NCI-H345 (cell line): ENCODE measurements at regions not wholly inside any gene's neighbourhood (a gene's known extent, or its start where the extent isn't known, plus 50 kb on each side); places are given as distances from the start of the nearest gene placed in this dataset.

Source experiments
- DNase-seq: peaks from one replicate; lab custom pipeline; 2025; lab: John Stamatoyannopoulos, UW

DNA sequence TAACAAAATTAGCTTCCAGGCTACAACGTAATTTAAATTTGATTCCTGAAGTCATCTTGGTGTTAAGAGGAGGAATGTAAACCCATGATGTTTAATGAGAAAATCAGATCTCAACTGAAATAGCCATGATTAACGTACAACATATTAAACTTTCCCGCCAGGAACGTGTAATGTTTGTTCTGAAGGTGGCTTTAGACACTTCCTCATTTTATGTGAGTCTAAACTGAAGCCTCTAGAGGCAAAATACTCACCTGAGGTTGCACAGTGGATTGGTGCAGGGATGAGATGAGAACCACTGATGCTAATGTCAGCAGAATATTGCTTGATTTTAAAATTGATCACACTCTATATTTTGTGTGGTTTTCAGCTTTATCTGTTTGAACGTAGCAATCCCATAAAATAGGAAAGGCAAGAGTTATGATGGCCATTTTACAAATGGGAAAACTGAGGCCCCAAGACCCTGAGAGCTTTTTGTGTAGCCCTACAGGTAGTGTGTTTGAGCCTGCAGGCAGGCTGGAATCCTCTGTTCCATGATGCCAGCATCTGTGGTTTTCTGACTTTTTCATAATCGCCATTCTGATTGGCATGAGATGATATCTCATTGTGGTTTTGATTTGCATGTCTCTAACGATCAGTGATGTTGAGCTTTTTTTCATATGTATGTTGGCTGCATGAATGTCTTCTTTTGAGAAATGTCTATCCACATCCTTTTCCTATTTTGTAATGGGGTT lies 243.7 kb upstream of the BMPER start:
- DNase-seq: no peak

DNA sequence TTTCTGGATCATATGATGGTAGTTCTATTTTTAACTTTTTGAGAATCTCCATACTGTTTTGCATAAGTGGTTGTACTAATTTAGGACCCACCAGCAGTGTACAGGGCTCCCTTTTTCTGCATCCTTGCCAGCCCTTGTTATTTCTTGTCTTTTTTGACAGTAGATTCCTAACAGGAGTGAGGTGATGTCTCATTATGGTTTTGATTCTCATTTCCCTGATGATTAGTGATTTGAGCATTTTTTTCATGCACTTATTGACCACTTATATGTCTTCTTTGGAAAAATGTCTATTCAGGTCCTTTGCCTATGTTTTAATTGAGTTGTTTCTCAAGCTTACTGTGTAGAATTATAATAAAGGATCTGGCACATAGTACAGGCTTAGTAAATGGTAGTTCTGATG lies 238.8 kb upstream of the BMPER start:
- no peak for DNase-seq

GRCh38 chr7:33667196-33667595 lies 238.1 kb upstream of the BMPER start:
- DNase-seq: no peak

GRCh38 chr7:33669251-33669670 lies 236.1 kb upstream of the BMPER start:
- peak; percentile 87 for DNase-seq

- peak; percentile 67 for DNase-seq
These were observed 233.6 kb upstream of the BMPER start for GRCh38 chr7:33671531-33672262.

DNA sequence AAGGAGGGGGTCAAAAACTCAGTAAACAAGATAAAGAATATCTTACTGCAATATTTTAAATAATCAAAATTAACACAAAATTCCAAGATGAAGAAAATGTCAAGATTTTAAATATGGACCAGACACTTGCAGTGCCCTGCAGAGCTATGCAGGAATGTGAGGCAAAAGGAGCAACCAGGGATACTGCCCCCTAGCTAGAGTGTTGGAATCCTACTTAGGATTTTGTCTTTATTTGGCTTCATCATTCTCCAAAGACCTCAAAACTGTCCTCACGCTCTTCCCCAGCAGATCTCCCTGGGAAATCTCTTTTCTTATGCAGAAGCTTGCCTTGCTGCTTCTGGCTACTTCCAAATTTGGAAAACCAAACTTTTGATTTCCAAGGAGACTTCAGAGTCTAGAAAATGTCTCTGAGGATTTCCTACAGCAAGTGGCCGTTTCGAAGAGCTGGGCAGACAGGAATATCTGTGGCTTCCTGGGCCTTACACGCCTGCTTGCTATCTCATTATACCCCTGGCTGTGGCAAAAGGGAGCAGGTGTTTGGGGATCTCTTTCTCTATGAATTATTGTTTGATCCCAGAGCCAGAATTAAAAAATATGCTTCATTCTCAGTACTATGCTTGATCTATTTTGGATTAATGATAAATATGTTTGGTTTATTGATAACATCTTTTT lies 232.2 kb upstream of the BMPER start:
- DNase-seq: no peak

DNA sequence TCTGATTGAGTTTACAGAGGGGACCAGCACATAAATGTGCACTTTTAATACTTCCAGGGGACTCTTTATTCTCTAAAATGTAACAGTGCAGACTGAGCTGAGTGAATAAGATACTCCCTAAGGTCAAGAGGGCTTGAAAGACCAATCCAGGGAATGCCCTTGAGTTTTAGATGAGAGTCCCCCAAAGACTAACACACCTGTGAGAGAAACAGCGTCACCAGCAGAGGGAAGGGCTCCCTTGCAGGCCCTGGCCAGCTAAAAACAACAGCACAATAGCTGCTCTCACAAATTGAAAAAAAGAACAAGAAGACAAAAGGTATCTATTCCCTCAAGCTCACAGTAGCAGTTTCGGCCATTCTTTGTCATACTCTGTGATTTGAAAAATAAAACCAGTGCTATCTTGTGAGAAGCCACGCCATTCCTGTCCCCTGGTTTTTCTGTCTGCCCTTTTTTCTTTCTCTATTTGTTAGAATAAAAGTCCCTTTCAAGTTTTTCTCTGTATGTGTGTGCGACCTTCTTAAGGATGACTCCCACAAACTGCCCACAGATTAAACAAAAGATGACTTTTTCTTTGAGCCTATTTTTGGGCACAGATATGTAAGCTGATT lies 230.4 kb upstream of the BMPER start:
- no peak for DNase-seq

DNA sequence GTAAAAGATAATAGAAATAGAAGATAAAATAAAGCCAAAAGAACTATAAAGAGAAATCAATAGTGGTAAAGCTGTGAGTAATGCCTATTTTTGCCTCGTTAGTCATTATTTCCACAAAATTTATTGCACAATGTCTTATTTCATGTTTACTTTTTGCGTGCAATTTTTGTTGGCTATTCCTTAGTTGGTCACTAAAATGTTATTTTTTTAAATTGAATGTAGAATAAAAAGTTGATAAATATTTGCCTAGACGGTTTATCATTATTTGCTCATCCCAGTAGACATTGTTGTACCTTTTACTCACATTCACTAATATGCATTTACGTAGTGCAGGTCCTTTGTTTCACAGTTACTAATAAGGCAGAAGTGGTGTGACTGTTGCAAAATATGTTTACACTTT lies 227.8 kb upstream of the BMPER start:
- DNase-seq: no peak

- no peak for DNase-seq
These were observed 226.6 kb upstream of the BMPER start for GRCh38 chr7:33678569-33679335.

- DNase-seq: no peak
These were observed 224.7 kb upstream of the BMPER start for GRCh38 chr7:33680682-33681081.

DNA sequence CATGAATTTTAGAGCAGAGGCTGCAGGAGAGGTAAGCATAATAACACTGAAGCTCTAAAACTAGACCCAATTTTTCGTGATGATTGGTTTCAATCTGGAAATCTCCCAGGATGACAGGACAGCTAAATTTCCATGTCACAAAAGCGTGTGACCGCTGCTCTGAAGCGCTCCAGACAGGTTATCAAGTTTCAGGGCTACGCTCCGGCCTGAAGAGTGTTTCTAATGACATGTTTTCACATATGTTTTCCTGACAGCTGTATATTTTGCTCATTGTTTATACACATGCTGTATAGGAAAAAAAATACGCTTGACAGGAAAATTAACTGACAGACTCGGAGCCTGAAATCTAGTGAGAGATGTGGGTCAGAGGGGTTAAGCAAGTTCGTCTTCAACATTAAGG lies 219.8 kb upstream of the BMPER start:
- no peak for DNase-seq

- DNase-seq: peak; percentile 5
These were observed 219.2 kb upstream of the BMPER start for GRCh38 chr7:33685981-33686683.

- no peak for DNase-seq
These were observed 217.7 kb upstream of the BMPER start for GRCh38 chr7:33687625-33688024.

DNA sequence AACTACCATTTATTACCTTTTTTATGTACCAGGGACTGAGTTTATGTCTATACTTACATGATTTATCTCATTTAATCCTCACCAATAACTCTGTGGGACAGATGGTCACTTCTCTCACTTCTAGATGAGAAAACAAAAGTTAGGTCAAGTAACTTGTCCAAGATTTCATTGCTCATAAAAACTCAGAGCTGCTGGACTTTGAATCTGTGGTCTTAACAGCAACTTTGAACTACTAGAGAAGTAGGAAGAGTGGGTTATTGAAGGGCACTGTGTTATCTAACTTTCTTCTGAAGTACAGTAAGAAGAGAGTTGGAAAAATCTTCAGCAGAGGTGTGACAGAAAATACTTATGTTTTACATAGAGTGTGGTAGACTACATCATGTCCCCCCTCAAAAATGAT lies 214.2 kb upstream of the BMPER start:
- no peak for DNase-seq

DNA sequence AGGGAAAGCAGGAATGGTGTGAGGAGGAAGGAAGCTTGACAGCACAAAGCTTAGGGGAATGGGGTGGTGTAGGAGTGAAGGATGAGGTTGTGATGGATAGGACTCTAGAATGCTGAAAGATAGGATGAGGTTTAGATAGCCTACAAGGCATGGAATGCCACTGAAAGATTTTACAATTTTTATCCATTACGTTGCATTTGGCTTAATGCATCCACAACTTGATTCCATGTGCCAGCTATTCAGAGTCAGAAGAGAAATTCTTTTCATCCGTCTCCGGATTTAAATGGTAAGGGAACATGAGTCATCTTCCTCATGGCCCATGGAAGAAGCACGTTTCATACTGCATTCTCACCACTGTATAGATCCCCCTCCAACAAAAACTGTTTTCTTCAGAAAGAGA lies 212.4 kb upstream of the BMPER start:
- no peak for DNase-seq

DNA sequence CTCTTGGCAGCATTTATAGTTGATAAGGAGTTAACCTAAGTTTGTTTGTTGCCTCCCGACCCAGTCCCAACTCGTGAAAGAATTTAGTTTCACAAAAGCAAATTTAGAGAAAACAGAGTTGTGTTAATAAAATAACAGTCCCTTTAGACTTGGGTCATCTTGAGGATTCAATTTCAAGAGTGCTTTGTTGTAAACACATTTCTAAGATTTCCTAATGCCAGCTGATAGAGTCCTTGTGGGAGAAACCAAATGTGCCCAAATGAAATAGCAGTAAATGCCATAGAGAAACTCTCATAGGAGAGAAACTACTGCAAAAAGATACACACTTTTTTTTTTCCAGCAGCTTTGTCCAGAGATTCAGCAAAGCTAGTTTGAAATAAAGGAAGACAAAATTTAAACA lies 211.3 kb upstream of the BMPER start:
- no peak for DNase-seq

DNA sequence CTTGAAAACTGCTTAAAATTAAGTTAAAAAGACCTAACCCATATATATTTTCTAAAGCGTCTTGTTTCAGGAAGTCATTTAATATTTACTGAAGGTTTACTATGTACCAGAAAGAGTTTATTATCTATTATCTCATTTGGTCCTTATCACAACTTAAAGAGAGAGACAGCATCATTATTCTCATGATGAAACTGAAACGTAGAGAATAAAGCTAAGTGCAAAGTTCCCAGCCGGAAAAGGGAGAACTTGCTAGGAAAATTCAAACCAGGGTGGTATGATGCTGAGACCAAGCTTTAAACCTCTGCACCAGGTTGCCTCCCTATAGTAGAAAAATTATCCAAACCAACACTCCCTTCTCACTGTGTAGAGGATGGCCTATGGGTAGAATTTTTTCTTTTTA lies 207.7 kb upstream of the BMPER start:
- no peak for DNase-seq

DNA sequence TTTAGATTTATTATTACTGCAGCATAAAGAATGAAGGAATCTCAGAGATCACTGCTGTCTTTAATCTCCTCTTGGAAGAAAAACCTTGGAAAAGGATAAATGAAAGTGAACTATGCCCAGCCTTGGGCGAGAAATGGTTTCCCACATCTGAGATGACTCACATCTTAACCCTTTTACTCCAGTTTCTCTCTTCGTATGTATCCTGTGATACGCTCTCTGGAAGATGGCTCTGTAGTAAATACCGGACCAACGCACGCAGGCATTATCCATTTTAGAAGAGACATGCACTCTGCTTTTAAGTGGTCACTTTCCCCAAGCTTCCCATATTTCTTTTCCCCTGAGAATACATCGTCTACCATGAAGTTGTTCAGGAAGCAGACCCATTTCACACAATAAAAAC lies 207.3 kb upstream of the BMPER start:
- no peak for DNase-seq

- no peak for DNase-seq
These were observed 206.6 kb upstream of the BMPER start for GRCh38 chr7:33698692-33699128.

DNA sequence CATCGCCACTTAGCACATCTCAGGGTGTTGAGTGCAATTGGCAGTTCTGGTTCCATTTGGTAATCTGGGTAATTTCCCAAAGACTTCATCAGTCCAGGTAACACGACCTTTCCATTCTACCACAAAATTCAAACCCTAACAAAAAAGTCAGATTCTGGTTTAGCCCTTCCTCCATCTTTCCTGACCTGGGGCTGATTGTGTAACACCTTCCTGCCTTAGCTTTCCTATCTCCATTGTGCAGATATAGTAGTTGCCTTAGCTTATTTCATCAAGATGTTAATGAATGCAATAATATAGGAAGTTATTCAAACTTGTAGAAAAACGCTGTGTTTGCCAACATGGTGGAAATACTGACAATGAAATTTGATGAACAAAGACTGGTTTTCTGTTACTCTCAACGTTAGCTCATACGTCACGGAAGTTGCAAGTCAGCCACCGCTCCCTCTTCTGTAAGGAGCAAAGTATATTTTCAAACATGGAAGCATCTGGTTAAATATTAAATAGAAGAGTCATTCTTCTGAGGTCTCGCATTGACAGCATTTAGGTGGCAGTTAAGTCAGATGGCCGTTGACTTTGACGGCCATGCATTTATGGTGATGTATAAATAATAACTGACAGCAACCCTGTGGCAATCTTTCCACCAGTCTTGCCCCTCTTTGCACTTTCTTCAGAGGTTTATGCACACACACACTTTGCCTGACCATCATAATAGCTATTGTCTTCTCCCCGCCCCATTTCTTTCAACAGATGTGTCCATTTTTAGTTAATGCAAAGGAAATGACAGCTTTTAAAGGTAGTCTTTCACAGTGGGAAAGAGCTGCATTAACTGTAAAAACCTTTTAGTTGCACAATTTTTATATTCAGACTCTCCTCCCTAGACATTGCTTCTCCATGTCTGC lies 205.1 kb upstream of the BMPER start:
- no peak for DNase-seq
